ENCODE measurements at regions not wholly inside any gene's neighbourhood (a gene's known extent, or its start where the extent isn't known, plus 50 kb on each side); places are given as distances from the start of the nearest gene placed in this dataset.

DNA sequence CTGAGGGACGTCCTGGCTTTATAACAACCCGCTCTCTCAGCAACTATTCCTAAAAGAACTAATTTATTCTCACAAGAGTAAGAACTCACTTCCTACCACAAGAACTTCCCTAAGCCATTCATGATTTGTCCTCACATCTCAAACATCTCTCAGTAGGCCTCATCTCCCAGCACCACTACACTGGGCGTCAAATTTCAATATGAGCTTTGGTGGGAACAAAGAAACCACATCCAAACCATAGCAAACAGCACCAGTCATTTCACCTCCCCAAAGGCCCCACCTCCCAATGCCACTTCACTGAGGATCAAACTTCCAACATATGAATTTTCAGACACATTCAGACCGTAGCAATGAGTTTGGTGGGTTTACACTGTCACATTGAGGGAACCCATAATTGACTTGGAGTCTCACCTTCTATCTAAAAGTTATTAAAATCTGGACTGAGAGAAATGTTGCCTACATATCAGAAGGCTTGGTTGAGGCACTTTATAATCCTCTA, 116.4 kb upstream of the AGBL1 start:
- no peak for TF ChIP-seq POLR2A (IDR thresholded peaks at IDR 0.05; ENCODE audit: extremely low read depth, insufficient read length)
- TF ChIP-seq, protein P1, sequence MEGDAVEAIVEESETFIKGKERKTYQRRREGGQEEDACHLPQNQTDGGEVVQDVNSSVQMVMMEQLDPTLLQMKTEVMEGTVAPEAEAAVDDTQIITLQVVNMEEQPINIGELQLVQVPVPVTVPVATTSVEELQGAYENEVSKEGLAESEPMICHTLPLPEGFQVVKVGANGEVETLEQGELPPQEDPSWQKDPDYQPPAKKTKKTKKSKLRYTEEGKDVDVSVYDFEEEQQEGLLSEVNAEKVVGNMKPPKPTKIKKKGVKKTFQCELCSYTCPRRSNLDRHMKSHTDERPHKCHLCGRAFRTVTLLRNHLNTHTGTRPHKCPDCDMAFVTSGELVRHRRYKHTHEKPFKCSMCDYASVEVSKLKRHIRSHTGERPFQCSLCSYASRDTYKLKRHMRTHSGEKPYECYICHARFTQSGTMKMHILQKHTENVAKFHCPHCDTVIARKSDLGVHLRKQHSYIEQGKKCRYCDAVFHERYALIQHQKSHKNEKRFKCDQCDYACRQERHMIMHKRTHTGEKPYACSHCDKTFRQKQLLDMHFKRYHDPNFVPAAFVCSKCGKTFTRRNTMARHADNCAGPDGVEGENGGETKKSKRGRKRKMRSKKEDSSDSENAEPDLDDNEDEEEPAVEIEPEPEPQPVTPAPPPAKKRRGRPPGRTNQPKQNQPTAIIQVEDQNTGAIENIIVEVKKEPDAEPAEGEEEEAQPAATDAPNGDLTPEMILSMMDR (IDR thresholded peaks at IDR 0.05; ENCODE audit: low read depth, low read length) = no peak
- TF ChIP-seq, protein P2, sequence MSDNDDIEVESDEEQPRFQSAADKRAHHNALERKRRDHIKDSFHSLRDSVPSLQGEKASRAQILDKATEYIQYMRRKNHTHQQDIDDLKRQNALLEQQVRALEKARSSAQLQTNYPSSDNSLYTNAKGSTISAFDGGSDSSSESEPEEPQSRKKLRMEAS (IDR thresholded peaks at IDR 0.05; ENCODE audit: low read depth, low read length) = no peak
- TF ChIP-seq MYC (IDR thresholded peaks at IDR 0.05; ENCODE audit: low read depth, low read length) = no peak
- DNase-seq (ENCODE audit: low read depth) = no peak
- no peak overlapping the region for H3K4me3 ChIP-seq (ENCODE audit: low read depth, low read length)

DNA sequence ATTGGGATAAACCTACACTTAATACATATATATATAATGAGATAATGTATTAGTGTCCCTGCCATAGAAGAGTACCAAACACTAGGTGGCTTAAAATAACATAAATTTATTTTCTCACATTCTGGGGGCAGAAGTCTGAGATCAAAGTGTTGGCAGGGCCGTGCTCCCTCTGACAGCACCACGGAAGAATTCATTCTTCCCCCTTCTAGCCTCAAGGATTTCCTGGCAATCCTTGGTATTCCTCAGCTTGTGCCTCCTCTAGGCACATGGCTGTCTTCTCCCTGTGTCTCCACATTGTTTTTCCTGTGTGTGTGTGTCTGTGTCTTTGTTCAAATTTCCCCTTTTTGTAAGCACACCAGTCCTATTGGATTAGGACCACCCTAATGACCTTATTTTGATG, 115.2 kb upstream of the AGBL1 start:
- no peak for DNase-seq (ENCODE audit: low read depth)
- TF ChIP-seq MYC (IDR thresholded peaks at IDR 0.05; ENCODE audit: low read depth, low read length) (no peak), POLR2A (IDR thresholded peaks at IDR 0.05; ENCODE audit: extremely low read depth, insufficient read length) (no peak)
- TF ChIP-seq, protein P2 (IDR thresholded peaks at IDR 0.05; ENCODE audit: low read depth, low read length) = no peak
- TF ChIP-seq, protein P1 (IDR thresholded peaks at IDR 0.05; ENCODE audit: low read depth, low read length) = no peak
- H3K4me3 ChIP-seq (ENCODE audit: low read depth, low read length) = no peak overlapping the region

- no peak for DNase-seq (ENCODE audit: low read depth)
- no peak for TF ChIP-seq POLR2A (IDR thresholded peaks at IDR 0.05; ENCODE audit: extremely low read depth, insufficient read length)
- TF ChIP-seq MYC (IDR thresholded peaks at IDR 0.05; ENCODE audit: low read depth, low read length) = no peak
- TF ChIP-seq, protein P1 (IDR thresholded peaks at IDR 0.05; ENCODE audit: low read depth, low read length) = no peak
- H3K4me3 ChIP-seq (ENCODE audit: low read depth, low read length) = no peak overlapping the region
Measured at GRCh38 chr15:85967553-85967952, 112.1 kb upstream of the AGBL1 start.

DNA sequence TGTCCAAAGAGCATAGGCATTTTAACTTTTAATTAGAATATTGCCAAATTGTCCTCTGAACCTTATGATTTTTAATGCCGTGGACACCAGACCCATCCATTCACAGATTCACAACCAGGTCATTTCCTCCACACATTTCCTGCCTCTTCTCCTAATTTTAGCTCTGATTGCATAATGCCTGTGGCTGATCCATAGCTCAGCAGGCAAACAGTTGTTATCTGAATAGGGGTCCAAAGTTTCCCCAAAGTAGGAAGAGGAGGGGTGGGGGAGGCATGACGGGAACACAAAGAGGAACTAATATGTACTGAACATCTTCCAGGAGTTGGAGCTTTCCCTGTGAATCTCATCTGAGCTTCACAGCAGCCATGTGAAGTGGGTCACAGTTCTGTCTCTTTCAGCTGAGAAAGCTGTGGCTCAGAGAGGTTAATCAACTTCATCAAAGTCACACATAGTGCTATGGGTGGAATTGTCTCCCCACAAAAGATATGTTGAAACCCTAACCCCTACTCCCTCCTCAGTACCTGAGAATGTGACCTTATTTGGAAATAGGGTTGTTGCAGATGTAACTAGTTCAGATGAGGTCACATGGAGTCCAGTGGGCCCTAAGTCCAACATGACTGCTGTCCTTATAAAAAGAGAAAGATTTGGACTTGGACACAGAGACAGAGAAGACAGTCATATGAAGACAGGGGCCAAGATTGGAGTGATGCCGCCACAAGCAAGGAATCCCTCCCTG, 106.7 kb upstream of the AGBL1 start:
- TF ChIP-seq MYC (IDR thresholded peaks at IDR 0.05; ENCODE audit: low read depth, low read length) (no peak), POLR2A (IDR thresholded peaks at IDR 0.05; ENCODE audit: extremely low read depth, insufficient read length) (no peak)
- TF ChIP-seq, protein P2 (IDR thresholded peaks at IDR 0.05; ENCODE audit: low read depth, low read length) = no peak
- TF ChIP-seq, protein P1 (IDR thresholded peaks at IDR 0.05; ENCODE audit: low read depth, low read length) = no peak
- DNase-seq (ENCODE audit: low read depth) = no peak
- H3K4me3 ChIP-seq (ENCODE audit: low read depth, low read length) = no peak overlapping the region

DNA sequence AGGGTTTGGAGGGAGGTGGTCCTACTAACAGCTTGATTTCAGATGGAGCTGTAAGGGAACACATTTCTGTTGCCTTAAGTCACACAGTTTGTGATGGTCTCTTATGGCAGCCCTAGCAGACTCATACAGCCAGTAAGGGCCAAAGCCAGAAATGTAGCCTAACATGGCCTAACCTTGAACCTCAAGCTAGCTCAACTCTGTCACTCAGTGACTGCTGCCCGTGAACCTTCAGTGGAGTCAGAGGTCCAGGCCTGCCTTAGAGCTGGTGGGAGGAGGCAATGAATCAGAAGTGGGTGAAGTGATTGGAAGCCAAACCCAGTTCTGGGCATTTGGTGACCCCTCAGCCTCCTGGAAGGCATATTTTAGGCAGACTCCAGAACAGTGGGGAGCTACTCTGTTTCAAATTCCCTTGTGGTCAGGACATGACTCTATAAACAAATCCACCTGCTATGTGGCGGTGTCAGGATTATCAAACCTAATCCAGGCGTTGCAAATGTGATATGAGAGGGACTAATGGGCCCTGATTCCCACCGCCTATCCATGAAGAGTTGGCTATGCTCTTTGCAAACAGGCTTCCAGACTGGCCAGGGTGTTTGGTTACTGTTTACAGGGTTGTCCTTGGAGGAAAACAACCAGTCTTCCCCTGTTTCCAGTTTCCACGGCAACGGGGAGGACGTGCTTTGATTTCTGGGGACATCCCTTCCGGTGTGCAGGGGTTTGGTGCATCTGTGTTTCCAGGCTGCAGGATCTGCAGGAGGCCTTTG, 105.9 kb upstream of the AGBL1 start:
- H3K4me3 ChIP-seq (ENCODE audit: low read depth, low read length) = no peak overlapping the region

DNA sequence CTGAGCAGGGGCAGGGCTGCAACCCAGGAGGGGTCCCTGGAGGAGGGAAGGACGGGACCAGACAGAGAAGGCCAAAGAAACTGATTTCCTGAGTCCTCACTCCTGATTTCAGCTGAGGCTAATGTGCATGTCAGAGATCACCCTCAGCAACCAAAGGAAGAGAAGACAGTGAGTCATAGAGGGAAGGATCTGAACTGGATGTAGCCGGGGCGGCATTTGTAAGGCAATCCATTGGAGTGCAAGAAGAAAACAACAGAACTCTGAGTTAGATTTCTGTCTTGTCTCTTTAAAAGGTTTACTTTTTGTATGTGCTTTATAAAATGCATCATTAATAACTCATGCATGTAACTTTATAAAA, 105.3 kb upstream of the AGBL1 start:
- H3K4me3 ChIP-seq (ENCODE audit: low read depth, low read length) = no peak overlapping the region
- no peak for DNase-seq (ENCODE audit: low read depth)
- TF ChIP-seq POLR2A (IDR thresholded peaks at IDR 0.05; ENCODE audit: extremely low read depth, insufficient read length) (no peak), MYC (IDR thresholded peaks at IDR 0.05; ENCODE audit: low read depth, low read length) (no peak)
- TF ChIP-seq, protein P2 (IDR thresholded peaks at IDR 0.05; ENCODE audit: low read depth, low read length) = no peak
- TF ChIP-seq, protein P1 (IDR thresholded peaks at IDR 0.05; ENCODE audit: low read depth, low read length) = no peak

More for the DNA sequence above, 105.9 kb upstream of the AGBL1 start:
- TF ChIP-seq, protein P2 (IDR thresholded peaks at IDR 0.05; ENCODE audit: low read depth, low read length) = no peak
- TF ChIP-seq MYC (IDR thresholded peaks at IDR 0.05; ENCODE audit: low read depth, low read length) = no peak
- no peak for DNase-seq (ENCODE audit: low read depth)
